ENCODE measurements at regions not wholly inside any gene's neighbourhood (a gene's known extent, or its start where the extent isn't known, plus 50 kb on each side); places are given as distances from the start of the nearest gene placed in this dataset.

DNA sequence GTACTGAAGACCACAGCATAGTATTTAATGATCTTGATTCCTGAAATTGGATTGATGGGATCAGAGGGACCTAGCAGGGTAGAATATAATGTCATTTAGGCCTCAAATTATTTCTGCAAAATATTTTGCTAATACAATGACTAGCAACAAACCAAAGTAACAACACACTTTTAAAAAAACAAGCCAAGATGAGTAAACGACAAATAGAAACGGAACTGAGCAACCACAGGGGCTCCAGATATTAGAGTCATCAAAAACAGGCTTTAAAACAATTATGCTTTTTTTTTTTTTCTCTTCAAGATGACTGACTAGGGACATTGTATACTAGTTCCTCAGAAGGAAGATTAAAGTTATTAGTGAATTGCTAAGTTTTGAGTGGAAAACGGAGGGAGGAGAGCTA is 447.1 kb upstream of the MMADHC start:
- no peak for TF ChIP-seq CTCF (IDR thresholded peaks at IDR 0.05)
- TF ChIP-seq POLR2A (IDR thresholded peaks at IDR 0.05), result no peak

All from suprapubic skin (tissue), 3 donors.